ENCODE measurements at regions not wholly inside any gene's neighbourhood (a gene's known extent, or its start where the extent isn't known, plus 50 kb on each side); places are given as distances from the start of the nearest gene placed in this dataset.

DNA sequence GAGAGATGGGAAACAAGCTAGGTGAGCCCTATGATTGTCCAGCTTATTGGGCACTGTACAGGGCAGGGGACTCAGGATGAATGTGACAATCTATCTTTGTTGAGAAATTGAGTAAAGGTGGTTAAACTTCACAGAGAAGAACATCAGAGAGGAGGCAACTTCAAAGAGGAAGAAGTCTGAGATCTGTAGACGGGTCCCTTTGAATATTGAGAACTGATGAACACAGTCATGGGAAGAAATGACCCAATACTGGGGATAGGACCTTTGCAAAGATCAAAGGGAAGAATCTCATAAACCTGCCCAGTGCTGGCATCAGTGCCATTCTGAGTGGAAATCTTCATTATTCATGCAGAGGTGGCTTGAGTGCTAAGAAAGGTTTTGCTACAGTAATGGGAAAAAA lies 569.7 kb upstream of the KCNMB2 start:
- TF ChIP-seq, protein P1, sequence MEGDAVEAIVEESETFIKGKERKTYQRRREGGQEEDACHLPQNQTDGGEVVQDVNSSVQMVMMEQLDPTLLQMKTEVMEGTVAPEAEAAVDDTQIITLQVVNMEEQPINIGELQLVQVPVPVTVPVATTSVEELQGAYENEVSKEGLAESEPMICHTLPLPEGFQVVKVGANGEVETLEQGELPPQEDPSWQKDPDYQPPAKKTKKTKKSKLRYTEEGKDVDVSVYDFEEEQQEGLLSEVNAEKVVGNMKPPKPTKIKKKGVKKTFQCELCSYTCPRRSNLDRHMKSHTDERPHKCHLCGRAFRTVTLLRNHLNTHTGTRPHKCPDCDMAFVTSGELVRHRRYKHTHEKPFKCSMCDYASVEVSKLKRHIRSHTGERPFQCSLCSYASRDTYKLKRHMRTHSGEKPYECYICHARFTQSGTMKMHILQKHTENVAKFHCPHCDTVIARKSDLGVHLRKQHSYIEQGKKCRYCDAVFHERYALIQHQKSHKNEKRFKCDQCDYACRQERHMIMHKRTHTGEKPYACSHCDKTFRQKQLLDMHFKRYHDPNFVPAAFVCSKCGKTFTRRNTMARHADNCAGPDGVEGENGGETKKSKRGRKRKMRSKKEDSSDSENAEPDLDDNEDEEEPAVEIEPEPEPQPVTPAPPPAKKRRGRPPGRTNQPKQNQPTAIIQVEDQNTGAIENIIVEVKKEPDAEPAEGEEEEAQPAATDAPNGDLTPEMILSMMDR (IDR thresholded peaks at IDR 0.05; ENCODE audit: low read depth, low read length, poor library complexity, severe bottlenecking) = no peak
- TF ChIP-seq EZH2phosphoT487 (IDR thresholded peaks at IDR 0.05; ENCODE audit: borderline replicate concordance, low read length) = no peak
